ENCODE measurements at regions not wholly inside any gene's neighbourhood (a gene's known extent, or its start where the extent isn't known, plus 50 kb on each side); places are given as distances from the start of the nearest gene placed in this dataset.

GRCh38 chr16:54443839-54444238 lies 157.3 kb upstream of the IRX3 start:
- no peak for TF ChIP-seq CTCF (conservative IDR thresholded peaks at IDR 0.05)
- no peak overlapping the region for H3K27ac ChIP-seq

DNA sequence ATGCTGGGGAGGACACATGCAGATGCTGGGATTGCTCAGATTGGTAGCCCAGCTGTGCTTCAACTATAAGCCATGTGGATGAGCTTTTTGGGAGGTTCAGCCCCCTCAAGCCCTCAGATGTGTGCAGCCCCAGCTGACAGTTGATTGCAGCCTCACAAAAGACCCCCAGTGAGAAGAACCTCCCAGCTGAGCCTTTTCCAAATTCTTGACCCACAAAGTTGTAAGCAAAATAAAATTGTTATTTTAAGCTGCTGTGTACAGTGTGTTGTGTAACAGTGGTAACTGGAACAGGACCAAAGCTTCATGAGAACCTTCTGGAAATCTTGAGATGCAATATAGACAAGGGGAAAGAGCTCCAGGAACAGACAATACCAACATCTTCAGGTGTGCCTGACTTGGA lies 156.8 kb upstream of the IRX3 start:
- no peak overlapping the region for H3K27ac ChIP-seq
- TF ChIP-seq CTCF (conservative IDR thresholded peaks at IDR 0.05), result no peak

DNA sequence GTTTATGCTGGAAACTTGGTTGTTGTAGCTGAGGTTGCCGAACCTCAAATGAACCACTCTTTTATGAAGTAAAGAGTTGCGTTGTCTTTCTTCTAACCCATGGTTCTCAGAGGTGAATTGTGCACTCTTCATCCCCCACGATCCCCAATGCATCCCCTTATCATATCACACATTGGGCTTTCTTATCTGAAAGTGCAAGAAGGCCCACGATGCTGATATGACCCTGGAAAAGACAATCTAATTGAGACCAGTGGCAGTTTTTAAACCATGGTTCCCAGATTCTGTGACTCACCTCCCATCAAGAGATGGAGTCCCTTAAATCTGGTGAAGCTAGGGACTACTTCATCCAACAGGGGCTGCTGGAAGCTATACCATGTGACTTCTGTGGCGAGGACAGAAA lies 156.3 kb upstream of the IRX3 start:
- H3K27ac ChIP-seq, result no peak overlapping the region
- no peak for TF ChIP-seq CTCF (conservative IDR thresholded peaks at IDR 0.05)

- TF ChIP-seq CTCF (conservative IDR thresholded peaks at IDR 0.05), result no peak
- H3K27ac ChIP-seq, result no peak overlapping the region
Observed at GRCh38 chr16:54438469-54438868, 151.9 kb upstream of the IRX3 start.

DNA sequence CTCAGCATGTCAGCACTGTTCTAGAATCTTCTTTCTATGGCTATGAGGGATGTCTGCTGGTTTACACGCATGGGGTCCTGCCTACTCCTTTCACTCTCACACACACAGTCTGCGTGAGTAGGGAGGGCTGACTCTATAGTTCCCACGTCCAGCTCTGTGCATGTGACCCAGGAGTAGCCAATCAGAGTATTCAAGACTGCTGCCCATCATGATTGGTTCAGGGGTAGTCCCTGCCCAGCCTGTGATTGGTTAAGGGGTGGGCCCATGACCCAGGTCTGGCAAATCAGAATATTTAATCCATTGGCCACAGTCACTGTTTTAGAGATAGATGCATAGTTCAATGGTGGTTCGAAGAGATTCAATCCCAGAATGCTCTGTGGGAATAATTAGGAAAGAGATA lies 151.3 kb upstream of the IRX3 start:
- H3K27ac ChIP-seq, result no peak overlapping the region
- TF ChIP-seq CTCF (conservative IDR thresholded peaks at IDR 0.05), result no peak

DNA sequence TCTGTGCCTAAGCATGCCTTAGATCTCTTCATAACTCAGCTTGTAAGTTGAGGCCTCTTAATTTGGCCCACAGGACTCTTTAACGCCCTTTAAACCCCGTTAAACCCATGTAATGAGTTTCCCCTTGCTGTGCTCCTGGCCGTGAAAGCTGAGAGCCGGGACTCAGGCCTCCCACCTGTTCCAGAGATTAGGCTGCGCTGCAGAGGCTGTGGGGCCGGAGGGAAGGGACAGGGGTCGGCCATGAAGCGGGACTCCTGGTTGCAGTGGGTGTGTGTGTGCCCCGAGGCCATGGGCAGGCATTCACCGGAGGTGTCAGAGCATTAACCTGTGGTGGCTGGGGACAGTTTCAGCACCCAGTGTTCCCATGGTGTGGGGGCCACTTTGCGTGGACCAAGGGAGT lies 150.8 kb upstream of the IRX3 start:
- no peak overlapping the region for H3K27ac ChIP-seq
- no peak for TF ChIP-seq CTCF (conservative IDR thresholded peaks at IDR 0.05)

GRCh38 chr16:54436346-54436745 lies 149.8 kb upstream of the IRX3 start:
- TF ChIP-seq CTCF (conservative IDR thresholded peaks at IDR 0.05), result no peak

DNA sequence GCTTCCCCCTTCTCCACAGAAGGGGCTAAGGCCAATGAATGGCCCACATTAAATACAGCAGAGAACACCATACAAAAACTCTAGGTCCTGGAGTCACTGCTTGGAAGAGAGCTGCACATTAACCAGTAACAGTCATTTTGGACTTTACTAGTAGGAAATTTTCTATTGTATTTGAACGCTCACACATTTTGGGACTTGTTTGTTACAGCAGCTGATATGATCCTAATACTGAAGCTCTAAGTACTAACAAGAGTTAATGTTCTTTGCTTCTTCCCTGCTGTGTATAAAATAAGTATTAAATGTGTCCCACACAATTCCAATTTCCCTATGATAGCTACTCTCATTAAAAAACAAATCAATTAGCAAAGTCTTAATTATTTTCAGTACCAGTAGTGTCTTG lies 148.3 kb upstream of the IRX3 start:
- no peak for TF ChIP-seq CTCF (conservative IDR thresholded peaks at IDR 0.05)

More at GRCh38 chr16:54436346-54436745, 149.8 kb upstream of the IRX3 start:
- no peak overlapping the region for H3K27ac ChIP-seq

More for the DNA sequence above, 148.3 kb upstream of the IRX3 start:
- no peak overlapping the region for H3K27ac ChIP-seq

Measured in VCaP (cell line).